WTC11 (cell line): ENCODE measurements at regions not wholly inside any gene's neighbourhood (a gene's known extent, or its start where the extent isn't known, plus 50 kb on each side); places are given as distances from the start of the nearest gene placed in this dataset.

ENCODE experiments used
- ATAC-seq: fragments of 200-7000 bp; cut with Tn5 transposase; 2 replicates; pipeline ENCODE4 v1.10.0; 2021; ENCODE audit warnings: mild to moderate bottlenecking, moderate library complexity
- CTCF ChIA-PET: fragments of 300-600 bp; sonication (Branson Sonifier 250); formaldehyde crosslinking; loops from one replicate; lab custom pipeline; 2021; ENCODE audit warnings: antibody characterized with exemption; lab: Charles Lee
- POLR2A ChIA-PET: fragments of 350-600 bp; sonication (Branson Sonifier 250); formaldehyde crosslinking; loops from one replicate; lab custom pipeline; 2021; ENCODE audit warnings: antibody characterized with exemption; lab: Charles Lee
- DNase-seq: peaks from one replicate; pipeline ENCODE4 v3.0.0; 2021; ENCODE audit warnings: low spot score
- H3K27ac Mint-ChIP-seq: 2 replicates; pipeline ENCODE4 v1.8.0; 2021; ENCODE audit warnings: mixed read lengths
- H3K27me3 Mint-ChIP-seq: 2 replicates; pipeline ENCODE4 v1.8.0; 2021; ENCODE audit warnings: low read depth, mild to moderate bottlenecking, moderate library complexity, mixed read lengths
- H3K36me3 Mint-ChIP-seq: 2 replicates; pipeline ENCODE4 v1.8.0; 2021; ENCODE audit warnings: mixed read lengths
- H3K4me1 Mint-ChIP-seq: 2 replicates; pipeline ENCODE4 v1.8.0; 2022; ENCODE audit warnings: mixed read lengths
- H3K4me3 Mint-ChIP-seq: 2 replicates; pipeline ENCODE4 v1.8.0; 2021; ENCODE audit warnings: mild to moderate bottlenecking, moderate library complexity, mixed read lengths
- H3K9me3 Mint-ChIP-seq: 2 replicates; pipeline ENCODE4 v1.8.0; 2021; ENCODE audit warnings: mixed read lengths
- AFF4 ChIP-seq: sonication (generic); formaldehyde crosslinking; IDR thresholded peaks from 2 replicates; pipeline ENCODE4 v1.8.1; 2023; ENCODE audit warnings: mild to moderate bottlenecking, missing genetic modification reagents, borderline replicate concordance
- AR ChIP-seq: fragments of 250-450 bp; sonication (Bioruptor Pico); IDR thresholded peaks from 2 replicates; pipeline ENCODE4 v1.9.0; 2021; ENCODE audit warnings: mild to moderate bottlenecking
- E2F5 ChIP-seq: sonication (generic); formaldehyde crosslinking; IDR thresholded peaks from 2 replicates; pipeline ENCODE4 v1.8.1; 2022; ENCODE audit warnings: mild to moderate bottlenecking, moderate library complexity, missing genetic modification reagents
- ESRRA ChIP-seq: sonication (generic); formaldehyde crosslinking; IDR thresholded peaks from 2 replicates; pipeline ENCODE4 v1.8.1; 2022; ENCODE audit warnings: mild to moderate bottlenecking, missing genetic modification reagents, borderline replicate concordance
- ETV6 ChIP-seq: sonication (generic); formaldehyde crosslinking; IDR thresholded peaks from 2 replicates; pipeline ENCODE4 v1.8.1; 2022; ENCODE audit warnings: mild to moderate bottlenecking, missing genetic modification reagents
- FOXJ3 ChIP-seq: sonication (generic); formaldehyde crosslinking; IDR thresholded peaks from 2 replicates; pipeline ENCODE4 v1.9.0; 2021; ENCODE audit warnings: missing genetic modification reagents, mild to moderate bottlenecking, borderline replicate concordance
- GRHL2 ChIP-seq: fragments of 250-450 bp; sonication (Bioruptor Pico); IDR thresholded peaks from 2 replicates; pipeline ENCODE4 v1.8.0; 2022; ENCODE audit warnings: mild to moderate bottlenecking, moderate library complexity; ENCODE audit not compliant: insufficient replicate concordance, severe bottlenecking
- IRF1 ChIP-seq: sonication (generic); formaldehyde crosslinking; IDR thresholded peaks from 2 replicates; pipeline ENCODE4 v1.8.0; 2023; ENCODE audit warnings: missing genetic modification reagents
- KAT7 ChIP-seq: sonication (generic); formaldehyde crosslinking; IDR thresholded peaks from 2 replicates; pipeline ENCODE4 v1.8.1; 2023; ENCODE audit warnings: missing genetic modification reagents, mild to moderate bottlenecking, borderline replicate concordance
- MLX ChIP-seq: sonication (generic); formaldehyde crosslinking; IDR thresholded peaks from 2 replicates; pipeline ENCODE4 v1.8.1; 2023; ENCODE audit warnings: mild to moderate bottlenecking, missing genetic modification reagents, moderate library complexity
- NFATC4 ChIP-seq: fragments of 250-450 bp; sonication (Bioruptor Pico); IDR thresholded peaks from 2 replicates; pipeline ENCODE4 v1.9.0; 2021; ENCODE audit warnings: mild to moderate bottlenecking
- NFYB ChIP-seq: sonication (generic); formaldehyde crosslinking; conservative IDR thresholded peaks from 2 replicates; pipeline ENCODE4 v1.8.0; 2022; ENCODE audit warnings: low read depth, missing genetic modification reagents
- OVOL2 ChIP-seq: fragments of 250-450 bp; sonication (Bioruptor Pico); IDR thresholded peaks from 2 replicates; pipeline ENCODE4 v1.9.0; 2021; ENCODE audit warnings: mild to moderate bottlenecking, borderline replicate concordance
- SMAD3 ChIP-seq: sonication (generic); formaldehyde crosslinking; IDR thresholded peaks from 2 replicates; pipeline ENCODE4 v1.8.0; 2022; ENCODE audit warnings: missing genetic modification reagents, mild to moderate bottlenecking, borderline replicate concordance
- TEAD4 ChIP-seq: sonication (generic); formaldehyde crosslinking; IDR thresholded peaks from 2 replicates; pipeline ENCODE4 v1.8.0; 2022; ENCODE audit warnings: mild to moderate bottlenecking, missing genetic modification reagents
- ZBTB21 ChIP-seq: sonication (generic); formaldehyde crosslinking; IDR thresholded peaks from 2 replicates; pipeline ENCODE4 v1.8.1; 2023; ENCODE audit warnings: mild to moderate bottlenecking, missing genetic modification reagents, borderline replicate concordance
- ZMAT4 ChIP-seq: fragments of 250-450 bp; sonication (Bioruptor Pico); IDR thresholded peaks from 2 replicates; pipeline ENCODE4 v1.9.0; 2021; ENCODE audit warnings: mild to moderate bottlenecking
- ZNF423 ChIP-seq: fragments of 250-450 bp; sonication (Bioruptor Pico); IDR thresholded peaks from 2 replicates; pipeline ENCODE4 v2.1.2; 2022; ENCODE audit warnings: mild to moderate bottlenecking, moderate library complexity
- ZNF532 ChIP-seq: fragments of 250-450 bp; sonication (Bioruptor Pico); IDR thresholded peaks from 2 replicates; pipeline ENCODE4 v1.9.0; 2021; ENCODE audit warnings: mild to moderate bottlenecking, borderline replicate concordance
- ZNF671 ChIP-seq: fragments of 250-450 bp; sonication (Bioruptor Pico); IDR thresholded peaks from 2 replicates; pipeline ENCODE4 v1.8.0; 2021; ENCODE audit warnings: mild to moderate bottlenecking

- TF ChIP-seq AFF4 (CRISPR knock-in tag) (no peak), MLX (CRISPR knock-in tag) (no peak), ZNF532 (CRISPR knock-in tag) (no peak), IRF1 (CRISPR knock-in tag) (no peak), NFATC4 (no peak), SMAD3 (CRISPR knock-in tag) (no peak), ZNF423 (no peak), E2F5 (no peak), FOXJ3 (CRISPR knock-in tag) (no peak), ZMAT4 (CRISPR knock-in tag) (no peak), GRHL2 (no peak)
These were observed 85.2 kb upstream of the VIPR2 start (continued) for GRCh38 chr7:159229683-159230475.

GRCh38 chr7:159227433-159227832 is 82.8 kb upstream of the VIPR2 start:
- Mint-ChIP-seq H3K4me3 (no peak overlapping the region), H3K36me3 (no peaks in the 10 kb centered on the region), H3K4me1 (peaks cover 4% of the 10 kb centered on the region; the same call in 1 of the 2 replicates), H3K27ac (no peak overlapping the region), H3K9me3 (no peaks in the 10 kb centered on the region), H3K27me3 (no peaks in the 10 kb centered on the region)
- TF ChIP-seq MLX (CRISPR knock-in tag) (no peak), NFYB (no peak), KAT7 (CRISPR knock-in tag) (no peak), ESRRA (CRISPR knock-in tag) (no peak), NFATC4 (no peak), AR (CRISPR knock-in tag) (no peak), ZBTB21 (CRISPR knock-in tag) (no peak), ZNF423 (no peak), OVOL2 (CRISPR knock-in tag) (no peak), ETV6 (no peak), TEAD4 (CRISPR knock-in tag) (no peak), ZNF671 (CRISPR knock-in tag) (no peak), SMAD3 (CRISPR knock-in tag) (no peak)
- DNase-seq, result no peak
- no peak for ATAC-seq
- ChIA-PET CTCF (no interaction called here), POLR2A (no interaction called here)
